CD8-positive, alpha-beta memory T cell (primary cell): ENCODE measurements at regions not wholly inside any gene's neighbourhood (a gene's known extent, or its start where the extent isn't known, plus 50 kb on each side); places are given as distances from the start of the nearest gene placed in this dataset.
"Not testable (repeated sequence)": the region's sequence is repeated elsewhere in the genome, so short reads cannot be mapped to it uniquely, and the experiment has no call there.

Experiments used
- CTCF ChIA-PET: fragments of 350-600 bp; sonication (Branson Sonifier 250); formaldehyde crosslinking; loops from one replicate; lab custom pipeline; 2021; ENCODE audit warnings: antibody characterized with exemption; lab: Charles Lee
- POLR2A ChIA-PET: fragments of 350-600 bp; sonication (Branson Sonifier 250); formaldehyde crosslinking; loops from one replicate; lab custom pipeline; 2021; ENCODE audit warnings: antibody characterized with exemption; lab: Charles Lee
- DNase-seq, 5 donors: peaks; one replicate each; pipeline versions ENCODE4 v3.0.0 to v3.0.0-alpha.2; 2020 to 2022; ENCODE audit warnings: mixed read lengths in 1 of 5
- H3K27ac ChIP-seq: one replicate; pipeline ENCODE4 v1.7.0; 2013; ENCODE audit warnings: low read depth, mild to moderate bottlenecking, low read length, moderate library complexity
- H3K27me3 ChIP-seq: 2 replicates; pipeline ENCODE4 v1.7.0; 2013; ENCODE audit warnings: low read length, mild to moderate bottlenecking; ENCODE audit not compliant: insufficient read depth, poor library complexity, severe bottlenecking
- H3K36me3 ChIP-seq: 2 replicates; pipeline ENCODE4 v1.7.0; 2013; ENCODE audit warnings: mild to moderate bottlenecking, low read length, moderate library complexity; ENCODE audit not compliant: insufficient read depth
- H3K4me1 ChIP-seq: 2 replicates; pipeline ENCODE4 v1.7.0; 2013; ENCODE audit warnings: mild to moderate bottlenecking, low read length, moderate library complexity; ENCODE audit not compliant: insufficient read depth
- H3K4me3 ChIP-seq: 2 replicates; pipeline ENCODE4 v1.7.0; 2013; ENCODE audit warnings: mild to moderate bottlenecking, low read length
- H3K9me3 ChIP-seq: 2 replicates; pipeline ENCODE4 v1.7.0; 2013; ENCODE audit warnings: mild to moderate bottlenecking, low read length
- H3K27ac Mint-ChIP-seq, 8 donors: one replicate each; pipeline ENCODE4 v1.8.0; 2020 to 2021; ENCODE audit warnings: mixed read lengths in 8 of 8, mild to moderate bottlenecking in 6 of 8, inconsistent platforms in 3 of 8, moderate library complexity in 3 of 8
- H3K27me3 Mint-ChIP-seq, 2 donors: one replicate each; pipeline ENCODE4 v1.8.0; 2020 to 2021; ENCODE audit warnings: mixed read lengths in 2 of 2, mild to moderate bottlenecking in 1 of 2, moderate library complexity in 1 of 2
- H3K36me3 Mint-ChIP-seq, 3 donors: one replicate each; pipeline ENCODE4 v1.8.0; 2020 to 2021; ENCODE audit warnings: mixed read lengths in 3 of 3, inconsistent platforms in 1 of 3, mild to moderate bottlenecking in 1 of 3
- H3K4me1 Mint-ChIP-seq, 3 donors: one replicate each; pipeline ENCODE4 v1.8.0; 2020 to 2021; ENCODE audit warnings: mixed read lengths in 3 of 3, inconsistent platforms in 1 of 3, mild to moderate bottlenecking in 1 of 3
- H3K4me3 Mint-ChIP-seq, 7 donors: one replicate each; pipeline ENCODE4 v1.8.0; 2020 to 2021; ENCODE audit warnings: mixed read lengths in 7 of 7, mild to moderate bottlenecking in 6 of 7, moderate library complexity in 4 of 7, inconsistent platforms in 2 of 7
- H3K9me3 Mint-ChIP-seq, 5 donors: one replicate each; pipeline ENCODE4 v1.8.0; 2020 to 2022; ENCODE audit warnings: mixed read lengths in 5 of 5, mild to moderate bottlenecking in 3 of 5, moderate library complexity in 2 of 5, inconsistent platforms in 1 of 5

- ChIA-PET POLR2A (no interaction called here), CTCF (no interaction called here)
- Mint-ChIP-seq H3K27me3 (peaks cover 3 to 8% of the 10 kb centered on the region in 2 donors), H3K27ac (no peak overlapping the region), H3K36me3 (no peaks in the 10 kb centered on the region), H3K4me1 (no peaks in the 10 kb centered on the region), H3K9me3 (peaks cover 0 to 2% (median 0%) of the 10 kb centered on the region in 5 donors), H3K4me3 (no peak overlapping the region)
- no peaks in the 10 kb centered on the region for H3K4me1 ChIP-seq
- H3K27ac ChIP-seq: no peak overlapping the region
- no peak for DNase-seq
- no peaks in the 10 kb centered on the region for H3K27me3 ChIP-seq
- no peak overlapping the region for H3K4me3 ChIP-seq
- no peaks in the 10 kb centered on the region for H3K36me3 ChIP-seq
- H3K9me3 ChIP-seq: no peaks in the 10 kb centered on the region
Observed at GRCh38 chr3:73187328-73187727, 125.9 kb downstream of the EBLN2 start.

GRCh38 chr3:73188707-73189106, 127.2 kb downstream of the EBLN2 start:
- Mint-ChIP-seq H3K9me3 (peaks cover 0 to 5% (median 0%) of the 10 kb centered on the region in 5 donors), H3K27ac (no peak overlapping the region), H3K36me3 (no peaks in the 10 kb centered on the region), H3K4me1 (no peaks in the 10 kb centered on the region), H3K27me3 (peaks cover 3 to 6% of the 10 kb centered on the region in 2 donors), H3K4me3 (no peak overlapping the region)
- Histone ChIP-seq H3K27me3 (no peaks in the 10 kb centered on the region), H3K36me3 (no peaks in the 10 kb centered on the region), H3K9me3 (no peaks in the 10 kb centered on the region), H3K27ac (no peak overlapping the region), H3K4me3 (no peak overlapping the region), H3K4me1 (no peaks in the 10 kb centered on the region)
- ChIA-PET POLR2A (no interaction called here), CTCF (no interaction called here)
- no peak for DNase-seq

GRCh38 chr3:73192036-73192738, 130.7 kb downstream of the EBLN2 start:
- H3K36me3 ChIP-seq: no peaks in the 10 kb centered on the region
- no peak overlapping the region for H3K27ac ChIP-seq
- no peak overlapping the region for H3K4me3 ChIP-seq
- H3K4me1 Mint-ChIP-seq: no peaks in the 10 kb centered on the region
- CTCF ChIA-PET: interaction anchor here (1.3 kb wide), 1 partner anchor 316 kb away, joined by 3 read pairs; no protein-coding TSS in a partner anchor
- H3K27ac Mint-ChIP-seq: no peak overlapping the region
- H3K27me3 ChIP-seq: no peaks in the 10 kb centered on the region
- H3K9me3 ChIP-seq: no peaks in the 10 kb centered on the region
- POLR2A ChIA-PET: no interaction called here
- H3K27me3 Mint-ChIP-seq: peaks cover under 1 to 8% of the 10 kb centered on the region in 2 donors
- no peaks in the 10 kb centered on the region for H3K36me3 Mint-ChIP-seq
- no peak for DNase-seq
- no peak overlapping the region for H3K4me3 Mint-ChIP-seq
- no peaks in the 10 kb centered on the region for H3K4me1 ChIP-seq
- peaks cover 0 to 13% (median 5%) of the 10 kb centered on the region in 5 donors for H3K9me3 Mint-ChIP-seq

- H3K27me3 Mint-ChIP-seq, H3K4me3 Mint-ChIP-seq, H3K27ac ChIP-seq, H3K27ac Mint-ChIP-seq, H3K36me3 Mint-ChIP-seq, H3K9me3 ChIP-seq, H3K4me3 ChIP-seq, H3K4me1 ChIP-seq, H3K4me1 Mint-ChIP-seq, H3K36me3 ChIP-seq, POLR2A ChIA-PET, CTCF ChIA-PET, DNase-seq, H3K27me3 ChIP-seq: not testable (repeated sequence)
- H3K9me3 Mint-ChIP-seq: peaks cover 0 to 13% (median 5%) of the 10 kb centered on the region in 5 donors
Observed at GRCh38 chr3:73193943-73194342, 132.5 kb downstream of the EBLN2 start.

- no peak overlapping the region for H3K4me3 ChIP-seq
- H3K27me3 Mint-ChIP-seq: peaks cover 5 to 6% of the 10 kb centered on the region in 2 donors
- no peaks in the 10 kb centered on the region for H3K27me3 ChIP-seq
- H3K36me3 Mint-ChIP-seq: peaks cover 0 to 2% (median 0%) of the 10 kb centered on the region in 3 donors
- H3K9me3 Mint-ChIP-seq: peaks cover 0 to 13% (median 5%) of the 10 kb centered on the region in 5 donors
- H3K36me3 ChIP-seq: no peaks in the 10 kb centered on the region
- no peak overlapping the region for H3K27ac Mint-ChIP-seq
- H3K4me3 Mint-ChIP-seq: no peak overlapping the region
- no peak for DNase-seq
- H3K4me1 ChIP-seq: no peaks in the 10 kb centered on the region
- H3K27ac ChIP-seq: no peak overlapping the region
- no peaks in the 10 kb centered on the region for H3K9me3 ChIP-seq
- CTCF ChIA-PET: no interaction called here
- H3K4me1 Mint-ChIP-seq: no peaks in the 10 kb centered on the region
- POLR2A ChIA-PET: no interaction called here
Observed at GRCh38 chr3:73197187-73197586, 135.7 kb downstream of the EBLN2 start.

GRCh38 chr3:73203101-73203500, 141.6 kb downstream of the EBLN2 start:
- H3K36me3 Mint-ChIP-seq: no peaks in the 10 kb centered on the region
- peaks cover 3 to 5% of the 10 kb centered on the region in 2 donors for H3K27me3 Mint-ChIP-seq
- Histone ChIP-seq H3K36me3 (no peaks in the 10 kb centered on the region), H3K27me3 (no peaks in the 10 kb centered on the region), H3K9me3 (no peaks in the 10 kb centered on the region), H3K4me3 (no peak overlapping the region), H3K27ac (no peak overlapping the region), H3K4me1 (no peaks in the 10 kb centered on the region)
- H3K27ac Mint-ChIP-seq: no peak overlapping the region
- ChIA-PET CTCF (no interaction called here), POLR2A (no interaction called here)
- no peaks in the 10 kb centered on the region for H3K4me1 Mint-ChIP-seq
- no peak for DNase-seq
- H3K9me3 Mint-ChIP-seq: peaks cover 0 to 4% (median 0%) of the 10 kb centered on the region in 5 donors
- no peak overlapping the region for H3K4me3 Mint-ChIP-seq

GRCh38 chr3:73203633-73204032, 142.2 kb downstream of the EBLN2 start:
- Mint-ChIP-seq H3K27me3 (peaks cover 2 to 4% of the 10 kb centered on the region in 2 donors), H3K36me3 (no peaks in the 10 kb centered on the region), H3K4me1 (no peaks in the 10 kb centered on the region), H3K4me3 (no peak overlapping the region), H3K27ac (no peak overlapping the region), H3K9me3 (peaks cover 0 to 4% (median 0%) of the 10 kb centered on the region in 5 donors)
- Histone ChIP-seq H3K27ac (no peak overlapping the region), H3K4me3 (no peak overlapping the region), H3K4me1 (no peaks in the 10 kb centered on the region), H3K9me3 (no peaks in the 10 kb centered on the region), H3K27me3 (no peaks in the 10 kb centered on the region), H3K36me3 (no peaks in the 10 kb centered on the region)
- ChIA-PET POLR2A (no interaction called here), CTCF (no interaction called here)
- no peak for DNase-seq

- H3K27me3 Mint-ChIP-seq: no peaks in the 10 kb centered on the region
- Histone ChIP-seq H3K27me3 (no peaks in the 10 kb centered on the region), H3K9me3 (no peaks in the 10 kb centered on the region), H3K36me3 (no peaks in the 10 kb centered on the region), H3K27ac (no peak overlapping the region), H3K4me1 (no peaks in the 10 kb centered on the region), H3K4me3 (no peak overlapping the region)
- DNase-seq: no peak
- peaks cover 0 to 4% (median 0%) of the 10 kb centered on the region in 5 donors for H3K9me3 Mint-ChIP-seq
- no peak overlapping the region for H3K4me3 Mint-ChIP-seq
- no peak overlapping the region for H3K27ac Mint-ChIP-seq
- no peaks in the 10 kb centered on the region for H3K4me1 Mint-ChIP-seq
- ChIA-PET CTCF (no interaction called here), POLR2A (no interaction called here)
- no peaks in the 10 kb centered on the region for H3K36me3 Mint-ChIP-seq
Observed at GRCh38 chr3:73204841-73205240, 143.4 kb downstream of the EBLN2 start.
